Nephron (organoid): ENCODE measurements at regions not wholly inside any gene's neighbourhood (a gene's known extent, or its start where the extent isn't known, plus 50 kb on each side); places are given as distances from the start of the nearest gene placed in this dataset.
"Not testable (repeated sequence)": the region's sequence is repeated elsewhere in the genome, so short reads cannot be mapped to it uniquely, and the experiment has no call there.

ENCODE experiments used
- H3K27ac Mint-ChIP-seq, 3 experiments: 2 replicates each; pipeline ENCODE4 v1.8.0; 2020; ENCODE audit warnings: mixed read lengths in 3 of 3, mild to moderate bottlenecking in 2 of 3, moderate library complexity in 1 of 3
- H3K27me3 Mint-ChIP-seq: 2 replicates; pipeline ENCODE4 v1.8.0; 2021; ENCODE audit warnings: low read depth, mild to moderate bottlenecking, moderate library complexity, mixed read lengths
- H3K36me3 Mint-ChIP-seq: 2 replicates; pipeline ENCODE4 v1.8.0; 2020; ENCODE audit warnings: low read depth, mixed read lengths
- H3K4me1 Mint-ChIP-seq: 2 replicates; pipeline ENCODE4 v1.8.0; 2020; ENCODE audit warnings: mixed read lengths
- H3K4me3 Mint-ChIP-seq, 3 experiments: 2 replicates each; pipeline ENCODE4 v1.8.0; 2020; ENCODE audit warnings: mild to moderate bottlenecking in 3 of 3, mixed read lengths in 3 of 3, moderate library complexity in 2 of 3
- H3K9me3 Mint-ChIP-seq: 2 replicates; pipeline ENCODE4 v1.8.0; 2020; ENCODE audit warnings: mixed read lengths
- TF ChIP-seq, protein P1 (sequence below), 3 experiments: fragments of 200-600 bp; sonication (generic); IDR thresholded peaks; one replicate each; pipeline ENCODE4 v1.5.0; 2021; ENCODE audit warnings: antibody characterized with exemption in 3 of 3; ENCODE audit not compliant: unreplicated experiment in 3 of 3

DNA sequence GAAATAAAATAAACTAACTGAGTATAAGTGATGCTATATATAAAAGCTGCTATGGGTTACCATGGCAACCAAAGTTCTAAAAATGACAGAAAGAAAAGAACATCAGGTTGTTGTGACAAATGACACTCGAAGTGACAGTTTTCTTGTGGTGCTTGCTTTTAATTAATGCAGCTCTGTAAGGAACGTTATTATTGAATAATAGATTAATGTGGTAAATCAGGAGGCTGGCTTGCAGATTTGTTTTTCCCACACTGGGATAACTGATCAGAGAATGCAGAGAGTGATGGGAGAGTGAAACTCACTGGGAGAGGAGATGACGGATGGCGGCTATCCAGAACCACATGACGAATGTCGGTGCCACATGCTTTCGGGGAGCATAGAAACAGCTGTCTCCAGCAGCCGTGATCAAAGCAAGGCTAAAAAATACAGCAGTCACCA, 207.0 kb upstream of the ATP10A start:
- Mint-ChIP-seq H3K27ac (no peak overlapping the region), H3K4me3 (no peak overlapping the region), H3K27me3 (no peaks in the 10 kb centered on the region), H3K4me1 (peaks cover 5% of the 10 kb centered on the region), H3K9me3 (peaks cover 6% of the 10 kb centered on the region), H3K36me3 (no peaks in the 10 kb centered on the region)
- TF ChIP-seq, protein P1, sequence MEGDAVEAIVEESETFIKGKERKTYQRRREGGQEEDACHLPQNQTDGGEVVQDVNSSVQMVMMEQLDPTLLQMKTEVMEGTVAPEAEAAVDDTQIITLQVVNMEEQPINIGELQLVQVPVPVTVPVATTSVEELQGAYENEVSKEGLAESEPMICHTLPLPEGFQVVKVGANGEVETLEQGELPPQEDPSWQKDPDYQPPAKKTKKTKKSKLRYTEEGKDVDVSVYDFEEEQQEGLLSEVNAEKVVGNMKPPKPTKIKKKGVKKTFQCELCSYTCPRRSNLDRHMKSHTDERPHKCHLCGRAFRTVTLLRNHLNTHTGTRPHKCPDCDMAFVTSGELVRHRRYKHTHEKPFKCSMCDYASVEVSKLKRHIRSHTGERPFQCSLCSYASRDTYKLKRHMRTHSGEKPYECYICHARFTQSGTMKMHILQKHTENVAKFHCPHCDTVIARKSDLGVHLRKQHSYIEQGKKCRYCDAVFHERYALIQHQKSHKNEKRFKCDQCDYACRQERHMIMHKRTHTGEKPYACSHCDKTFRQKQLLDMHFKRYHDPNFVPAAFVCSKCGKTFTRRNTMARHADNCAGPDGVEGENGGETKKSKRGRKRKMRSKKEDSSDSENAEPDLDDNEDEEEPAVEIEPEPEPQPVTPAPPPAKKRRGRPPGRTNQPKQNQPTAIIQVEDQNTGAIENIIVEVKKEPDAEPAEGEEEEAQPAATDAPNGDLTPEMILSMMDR (IDR thresholded peaks at IDR 0.05; ENCODE audit: unreplicated experiment in 3 of 3): no peak

DNA sequence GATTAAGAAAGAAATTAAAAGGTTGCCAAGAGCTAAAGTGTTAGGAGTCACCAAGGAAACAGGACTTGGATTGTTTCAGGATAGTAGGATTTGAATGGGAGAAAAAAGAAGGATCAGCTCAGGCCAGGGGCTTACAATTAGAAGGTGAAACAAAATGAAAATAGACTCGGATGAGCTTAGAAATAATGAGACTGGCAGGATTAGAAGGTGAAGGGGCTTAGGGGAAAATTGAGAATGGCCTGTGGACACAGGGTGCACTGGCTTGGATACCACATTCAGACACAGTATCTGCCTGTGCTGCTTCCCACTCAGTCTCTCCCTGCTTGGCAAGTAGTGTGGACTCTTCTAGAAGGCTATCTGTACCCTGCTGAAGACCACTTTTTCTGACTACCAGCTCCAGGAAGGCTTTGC, 206.1 kb upstream of the ATP10A start:
- H3K9me3 Mint-ChIP-seq: peaks cover 6% of the 10 kb centered on the region

DNA sequence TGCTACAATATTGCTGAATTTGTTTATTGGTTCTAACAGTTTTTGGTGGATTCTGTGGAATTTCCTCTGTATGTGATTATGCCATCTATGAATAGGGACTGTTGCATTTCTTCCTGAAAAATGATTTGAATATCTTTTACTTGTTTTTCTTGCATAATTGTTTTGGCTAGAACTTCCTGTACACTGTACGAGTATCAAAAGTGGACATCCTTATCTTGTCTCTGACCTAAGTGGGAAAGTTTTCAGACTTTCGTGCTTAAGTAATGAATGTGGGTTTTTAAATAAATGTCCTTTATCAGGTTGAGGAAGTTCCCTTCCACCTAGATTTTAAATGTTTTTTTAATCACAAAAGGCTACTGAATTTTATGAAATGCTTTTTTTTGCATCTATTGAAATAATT, 203.8 kb upstream of the ATP10A start:
- no peak overlapping the region for H3K4me3 Mint-ChIP-seq
- no peaks in the 10 kb centered on the region for H3K36me3 Mint-ChIP-seq
- H3K27ac Mint-ChIP-seq: no peak overlapping the region
- TF ChIP-seq, protein P1 (IDR thresholded peaks at IDR 0.05; ENCODE audit: unreplicated experiment in 3 of 3): no peak
- H3K9me3 Mint-ChIP-seq: peaks cover 6% of the 10 kb centered on the region
- H3K4me1 Mint-ChIP-seq: peaks cover 5% of the 10 kb centered on the region
- no peaks in the 10 kb centered on the region for H3K27me3 Mint-ChIP-seq

More for the DNA sequence above, 206.1 kb upstream of the ATP10A start:
- TF ChIP-seq, protein P1 (IDR thresholded peaks at IDR 0.05; ENCODE audit: unreplicated experiment in 3 of 3): no peak
- Mint-ChIP-seq H3K36me3 (no peaks in the 10 kb centered on the region), H3K4me3 (no peak overlapping the region), H3K27me3 (no peaks in the 10 kb centered on the region), H3K27ac (peak overlapping the region in 1 of 3 experiments; percentile 0), H3K4me1 (peaks cover 5% of the 10 kb centered on the region)

DNA sequence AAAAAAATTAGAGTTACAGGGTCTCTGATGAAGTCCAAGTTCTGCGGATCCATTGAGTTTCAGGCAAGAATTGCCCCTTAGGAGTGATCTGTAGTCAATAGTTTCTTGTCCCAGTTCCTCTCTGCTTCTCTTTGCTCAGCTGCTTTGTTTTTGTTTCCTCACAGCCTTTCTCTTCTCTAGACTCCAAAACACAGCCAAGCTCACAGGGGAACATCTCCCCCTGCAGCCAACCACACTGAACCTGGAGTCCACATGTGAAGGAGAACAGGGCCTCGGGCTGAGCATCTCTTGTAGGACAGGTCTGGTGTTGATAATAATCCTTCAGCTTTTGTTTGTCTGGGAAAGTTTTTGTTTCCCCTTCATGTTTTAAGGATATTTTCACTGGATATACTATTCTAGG, 202.6 kb upstream of the ATP10A start:
- no peak overlapping the region for H3K27ac Mint-ChIP-seq
- no peaks in the 10 kb centered on the region for H3K27me3 Mint-ChIP-seq
- no peak overlapping the region for H3K4me3 Mint-ChIP-seq
- H3K4me1 Mint-ChIP-seq: peaks cover 5% of the 10 kb centered on the region
- peaks cover 3% of the 10 kb centered on the region for H3K9me3 Mint-ChIP-seq
- TF ChIP-seq, protein P1 (IDR thresholded peaks at IDR 0.05; ENCODE audit: unreplicated experiment in 3 of 3): no peak
- H3K36me3 Mint-ChIP-seq: no peaks in the 10 kb centered on the region

DNA sequence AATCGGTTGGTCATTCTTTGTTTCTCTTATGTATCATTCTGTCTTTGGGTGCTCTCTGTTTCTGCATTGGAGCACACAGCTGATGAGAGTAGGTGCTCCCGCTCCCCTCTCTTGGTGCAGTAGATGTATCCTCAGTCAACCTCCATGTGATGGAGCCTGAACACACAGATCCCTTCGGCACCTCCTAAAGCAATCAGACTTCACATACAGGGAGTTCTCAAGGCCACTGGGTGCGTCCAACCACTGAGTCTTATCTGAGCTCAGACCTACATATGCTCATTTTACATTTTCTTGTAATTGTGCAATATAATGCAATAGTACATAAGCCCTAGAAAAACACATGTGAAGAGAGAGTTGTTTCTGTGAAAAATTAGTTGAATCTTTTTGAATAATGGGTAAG, 198.1 kb upstream of the ATP10A start:
- Mint-ChIP-seq H3K27me3 (no peaks in the 10 kb centered on the region), H3K4me3 (no peak overlapping the region), H3K4me1 (no peaks in the 10 kb centered on the region), H3K36me3 (no peaks in the 10 kb centered on the region), H3K9me3 (peaks cover 23% of the 10 kb centered on the region), H3K27ac (no peak overlapping the region)
- TF ChIP-seq, protein P1 (IDR thresholded peaks at IDR 0.05; ENCODE audit: unreplicated experiment in 3 of 3): no peak

DNA sequence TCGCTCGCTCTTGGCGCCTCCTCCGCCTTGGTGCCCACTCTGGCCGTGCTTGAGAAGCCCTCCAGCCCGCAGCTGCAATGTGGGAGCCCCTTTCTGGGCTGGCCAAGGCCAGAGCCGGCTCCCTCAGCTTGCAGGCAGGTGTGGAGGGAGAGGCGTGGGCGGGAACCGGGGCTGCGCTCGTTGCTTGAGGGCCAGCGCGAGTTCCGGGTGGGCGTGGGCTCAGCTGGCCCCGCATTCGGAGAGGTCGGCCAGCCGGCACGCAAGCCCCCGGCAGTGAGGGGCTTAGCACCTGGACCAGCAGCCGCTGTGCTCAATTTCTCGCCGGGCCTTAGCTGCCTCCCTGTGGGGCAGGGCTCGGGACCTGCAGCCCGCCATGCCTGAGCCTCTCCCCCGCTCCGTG, 193.6 kb upstream of the ATP10A start:
- not testable (repeated sequence) for H3K4me1 Mint-ChIP-seq, H3K36me3 Mint-ChIP-seq, H3K27me3 Mint-ChIP-seq, H3K27ac Mint-ChIP-seq, H3K4me3 Mint-ChIP-seq
- H3K9me3 Mint-ChIP-seq: peaks cover 23% of the 10 kb centered on the region
